ENCODE measurements at regions not wholly inside any gene's neighbourhood (a gene's known extent, or its start where the extent isn't known, plus 50 kb on each side); places are given as distances from the start of the nearest gene placed in this dataset.

- no peaks in the 10 kb centered on the region for H3K4me1 ChIP-seq (ENCODE audit: control insufficient read depth in 2 of 3, insufficient read depth in 2 of 3, low read depth in 1 of 3, low read length in 3 of 3)
- no peak for TF ChIP-seq CTCF (IDR thresholded peaks at IDR 0.05; ENCODE audit: borderline replicate concordance, extremely low read depth, insufficient read depth)
- FAIRE-seq (no peak), DNase-seq (no peak)
- intact Hi-C loops (cut with DNase I), result no loop called here
- no peak overlapping the region for H3K4me3 ChIP-seq (ENCODE audit: low read length in 3 of 3)
- no peaks in the 10 kb centered on the region for H3K9me3 ChIP-seq (ENCODE audit: control insufficient read depth in 2 of 3, insufficient read depth in 1 of 3, low read length in 3 of 3)
- H3K27ac ChIP-seq (ENCODE audit: low read depth in 2 of 2, low read length in 2 of 2), result no peak overlapping the region
- H3K36me3 ChIP-seq (ENCODE audit: control insufficient read depth in 2 of 3, insufficient read depth in 3 of 3, low read length in 3 of 3), result no peaks in the 10 kb centered on the region
- H3K27me3 ChIP-seq (ENCODE audit: control insufficient read depth, insufficient read depth, low read length), result no peaks in the 10 kb centered on the region
- H3K9ac ChIP-seq (ENCODE audit: low read length in 3 of 3), result no peak overlapping the region
Observed at GRCh38 chrX:109925656-109926055, 77.3 kb upstream of the TMEM164 start.

GRCh38 chrX:109926118-109926517 is 76.8 kb upstream of the TMEM164 start:
- FAIRE-seq, result no peak
- Histone ChIP-seq H3K9ac (ENCODE audit: low read length in 3 of 3) (no peak overlapping the region), H3K27ac (ENCODE audit: low read depth in 2 of 2, low read length in 2 of 2) (no peak overlapping the region), H3K27me3 (ENCODE audit: control insufficient read depth, insufficient read depth, low read length) (no peaks in the 10 kb centered on the region), H3K4me3 (ENCODE audit: low read length in 3 of 3) (no peak overlapping the region), H3K4me1 (ENCODE audit: control insufficient read depth in 2 of 3, insufficient read depth in 2 of 3, low read depth in 1 of 3, low read length in 3 of 3) (no peaks in the 10 kb centered on the region), H3K36me3 (ENCODE audit: control insufficient read depth in 2 of 3, insufficient read depth in 3 of 3, low read length in 3 of 3) (no peaks in the 10 kb centered on the region), H3K9me3 (ENCODE audit: control insufficient read depth in 2 of 3, insufficient read depth in 1 of 3, low read length in 3 of 3) (no peaks in the 10 kb centered on the region)
- DNase-seq, result no peak
- intact Hi-C loops (cut with DNase I), result no loop called here
- TF ChIP-seq CTCF (IDR thresholded peaks at IDR 0.05; ENCODE audit: borderline replicate concordance, extremely low read depth, insufficient read depth), result no peak

- no peak for TF ChIP-seq CTCF (IDR thresholded peaks at IDR 0.05; ENCODE audit: borderline replicate concordance, extremely low read depth, insufficient read depth)
- Histone ChIP-seq H3K9me3 (ENCODE audit: control insufficient read depth in 2 of 3, insufficient read depth in 1 of 3, low read length in 3 of 3) (no peaks in the 10 kb centered on the region), H3K4me3 (ENCODE audit: low read length in 3 of 3) (no peak overlapping the region), H3K27me3 (ENCODE audit: control insufficient read depth, insufficient read depth, low read length) (no peaks in the 10 kb centered on the region), H3K27ac (ENCODE audit: low read depth in 2 of 2, low read length in 2 of 2) (no peak overlapping the region), H3K36me3 (ENCODE audit: control insufficient read depth in 2 of 3, insufficient read depth in 3 of 3, low read length in 3 of 3) (no peaks in the 10 kb centered on the region), H3K9ac (ENCODE audit: low read length in 3 of 3) (no peak overlapping the region), H3K4me1 (ENCODE audit: control insufficient read depth in 2 of 3, insufficient read depth in 2 of 3, low read depth in 1 of 3, low read length in 3 of 3) (no peaks in the 10 kb centered on the region)
- intact Hi-C loops (cut with DNase I), result no loop called here
- FAIRE-seq (no peak), DNase-seq (no peak)
Observed at GRCh38 chrX:109926743-109927662, 75.9 kb upstream of the TMEM164 start.
